ENCODE measurements at regions not wholly inside any gene's neighbourhood (a gene's known extent, or its start where the extent isn't known, plus 50 kb on each side); places are given as distances from the start of the nearest gene placed in this dataset.
"Not testable (repeated sequence)": the region's sequence is repeated elsewhere in the genome, so short reads cannot be mapped to it uniquely, and the experiment has no call there.

DNA sequence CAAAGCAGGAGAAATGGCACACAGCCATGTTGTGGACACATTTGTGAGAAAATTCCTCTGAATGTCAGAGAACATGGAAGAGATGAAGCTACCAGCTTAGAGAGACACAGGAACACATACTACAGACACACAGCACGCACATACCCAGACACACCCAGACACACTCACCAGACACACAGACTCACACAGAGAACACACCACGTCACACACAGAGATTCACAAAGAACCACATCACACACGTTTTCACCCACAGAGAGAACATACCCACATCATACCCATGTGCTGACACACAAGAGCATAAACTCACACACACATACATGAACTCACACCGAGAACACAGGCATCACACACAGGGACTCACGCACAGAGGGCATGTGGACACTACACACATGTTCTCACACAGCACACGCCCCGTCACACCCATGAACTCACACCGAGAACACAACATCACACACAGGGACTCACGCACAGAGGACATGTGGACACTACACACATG lies 124.9 kb downstream of the METRNL start:
- Histone ChIP-seq H3K4me3 (ENCODE audit: low read depth, low read length) (no peak overlapping the region), H3K27me3 (ENCODE audit: control insufficient read depth, insufficient read depth, low read length) (no peaks in the 10 kb centered on the region), H3K9me3 (ENCODE audit: control insufficient read depth, insufficient read depth, low read length) (no peaks in the 10 kb centered on the region), H3K4me1 (ENCODE audit: control insufficient read depth, insufficient read depth, low read length) (no peaks in the 10 kb centered on the region), H3K27ac (ENCODE audit: low read depth, low read length) (no peak overlapping the region), H3K36me3 (ENCODE audit: control insufficient read depth, insufficient read depth, low read length) (no peaks in the 10 kb centered on the region)
- no peak for DNase-seq (ENCODE audit: low read depth in 4 of 6, low spot score in 6 of 6)
- 97% methylated on average over 3 of the region's 9 CpGs for WGBS (ENCODE audit: insufficient coverage)

DNA sequence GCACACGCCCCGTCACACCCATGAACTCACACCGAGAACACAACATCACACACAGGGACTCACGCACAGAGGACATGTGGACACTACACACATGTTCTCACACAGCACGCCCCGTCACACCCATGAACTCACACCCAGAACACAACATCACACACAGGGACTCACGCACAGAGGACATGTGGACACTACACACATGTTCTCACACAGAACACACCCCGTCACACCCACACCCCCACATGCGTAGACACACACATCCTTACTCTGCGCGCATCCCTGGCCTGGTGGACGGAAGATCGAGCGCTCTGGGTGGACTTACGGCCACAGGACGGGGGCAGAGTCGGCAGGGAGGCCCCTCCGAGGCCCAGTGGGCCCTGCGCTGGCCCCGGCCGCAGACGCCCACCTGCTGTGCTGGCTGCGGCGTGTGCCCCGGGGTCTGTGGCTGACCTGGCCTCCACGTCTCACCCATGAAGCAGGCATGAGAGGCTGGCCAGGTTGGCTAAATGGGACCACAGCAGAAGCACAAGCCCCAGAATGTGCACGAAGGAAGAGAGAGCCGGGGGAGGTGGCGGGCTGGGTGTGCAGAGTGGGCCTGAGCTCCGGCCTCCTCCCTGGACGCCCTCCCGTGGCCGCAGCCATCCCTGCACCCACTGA lies 125.5 kb downstream of the METRNL start:
- H3K27ac ChIP-seq (ENCODE audit: low read depth, low read length) = not testable (repeated sequence)

DNA sequence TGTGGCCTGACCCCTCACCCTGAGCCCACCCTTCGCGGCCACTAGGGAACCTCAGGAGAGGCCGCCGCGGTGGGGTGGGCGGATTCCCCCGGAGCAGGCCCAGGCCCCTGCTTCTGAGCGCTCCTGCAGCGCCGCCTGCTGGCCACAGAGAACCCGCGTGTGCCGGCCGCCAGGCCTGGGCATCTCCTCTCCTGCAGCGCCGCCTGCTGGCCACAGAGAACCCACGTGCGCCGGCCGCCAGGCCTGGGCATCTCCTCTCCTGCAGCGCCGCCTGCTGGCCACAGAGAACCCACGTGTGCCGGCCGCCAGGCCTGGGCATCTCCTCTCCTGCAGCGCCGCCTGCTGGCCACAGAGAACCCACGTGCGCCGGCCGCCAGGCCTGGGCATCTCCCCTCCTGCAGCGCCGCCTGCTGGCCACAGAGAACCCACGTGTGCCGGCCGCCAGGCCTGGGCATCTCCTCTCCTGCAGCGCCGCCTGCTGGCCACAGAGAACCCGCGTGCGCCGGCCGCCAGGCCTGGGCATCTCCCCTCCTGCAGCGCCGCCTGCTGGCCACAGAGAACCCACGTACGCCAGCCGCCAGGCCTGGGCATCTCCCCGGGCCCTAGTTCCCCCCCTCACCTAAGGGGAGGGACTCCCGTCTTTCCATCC lies 126.1 kb downstream of the METRNL start:
- not testable (repeated sequence) for H3K4me3 ChIP-seq (ENCODE audit: low read depth, low read length); H3K27ac ChIP-seq (ENCODE audit: low read depth, low read length); H3K36me3 ChIP-seq (ENCODE audit: control insufficient read depth, insufficient read depth, low read length); H3K9me3 ChIP-seq (ENCODE audit: control insufficient read depth, insufficient read depth, low read length); DNase-seq (ENCODE audit: low read depth in 4 of 6, low spot score in 6 of 6); H3K4me1 ChIP-seq (ENCODE audit: control insufficient read depth, insufficient read depth, low read length); H3K27me3 ChIP-seq (ENCODE audit: control insufficient read depth, insufficient read depth, low read length)
- 100% methylated on average over 2 of the region's 50 CpGs for WGBS (ENCODE audit: insufficient coverage)

More for the DNA sequence above, 125.5 kb downstream of the METRNL start:
- H3K36me3 ChIP-seq (ENCODE audit: control insufficient read depth, insufficient read depth, low read length); H3K4me1 ChIP-seq (ENCODE audit: control insufficient read depth, insufficient read depth, low read length); H3K27me3 ChIP-seq (ENCODE audit: control insufficient read depth, insufficient read depth, low read length); H3K4me3 ChIP-seq (ENCODE audit: low read depth, low read length); DNase-seq (ENCODE audit: low read depth in 4 of 6, low spot score in 6 of 6); H3K9me3 ChIP-seq (ENCODE audit: control insufficient read depth, insufficient read depth, low read length): not testable (repeated sequence)
- WGBS (ENCODE audit: insufficient coverage) = 93% methylated on average over 13 of the region's 33 CpGs

DNA sequence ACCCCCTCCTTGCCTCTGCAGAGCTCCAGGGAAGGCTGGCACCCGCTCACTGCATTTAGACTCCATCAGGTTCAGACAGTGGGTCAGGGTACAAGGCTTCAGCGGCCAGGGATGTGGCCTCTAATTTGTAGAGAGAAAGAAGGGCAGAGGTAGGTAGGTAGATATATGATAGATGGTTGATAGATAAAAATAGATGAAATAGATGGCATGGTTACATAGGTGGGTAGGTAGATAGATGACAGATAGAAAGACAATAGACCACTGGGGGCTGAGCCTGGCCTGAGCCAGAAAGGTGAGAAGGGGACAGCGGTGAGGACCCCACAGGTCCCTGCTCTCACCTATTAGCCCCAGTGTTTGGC lies 126.6 kb downstream of the METRNL start:
- no CpG with 5 or more reads among the region's 3 CpGs for WGBS (ENCODE audit: insufficient coverage)
- not testable (repeated sequence) for H3K4me1 ChIP-seq (ENCODE audit: control insufficient read depth, insufficient read depth, low read length); H3K27me3 ChIP-seq (ENCODE audit: control insufficient read depth, insufficient read depth, low read length)

DNA sequence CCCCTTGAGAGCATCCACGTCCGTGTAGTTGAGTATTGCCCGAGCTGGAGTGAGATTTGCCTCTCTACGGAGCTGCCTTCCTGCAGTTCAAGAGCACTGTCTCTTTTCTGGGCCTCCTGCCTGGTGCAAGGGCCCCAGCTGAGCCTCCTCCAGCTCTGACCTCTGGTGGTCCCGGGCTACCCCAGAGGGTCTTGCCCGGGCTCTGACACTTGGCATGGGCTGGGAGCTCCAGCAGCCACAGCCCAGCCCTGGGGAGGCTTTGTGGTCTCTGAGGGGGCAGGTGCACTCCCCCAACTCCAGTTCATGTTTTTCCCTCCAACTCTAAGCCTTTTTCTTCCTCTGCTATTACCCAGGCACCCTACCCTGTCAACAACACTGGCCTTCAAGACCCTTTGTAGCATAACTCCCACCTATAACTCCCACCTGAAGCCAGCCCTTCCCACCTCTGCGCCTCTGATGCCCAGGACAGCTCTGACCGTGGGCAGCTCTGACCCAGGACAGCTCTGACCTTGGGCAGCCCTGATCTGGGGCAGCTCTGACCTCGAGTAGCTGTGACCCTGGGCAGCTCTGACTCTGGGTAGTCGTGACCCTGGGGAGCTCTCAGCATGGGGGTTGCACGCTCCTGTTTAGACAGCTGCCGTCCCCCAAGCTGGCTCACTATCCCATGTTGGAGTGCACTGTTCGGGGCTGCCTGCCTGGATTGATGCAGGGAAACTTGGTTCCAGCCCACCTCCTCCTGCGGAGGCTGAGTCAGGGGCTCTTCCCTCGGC lies 127.6 kb downstream of the METRNL start:
- 63% methylated on average over 3 of the region's 15 CpGs for WGBS (ENCODE audit: insufficient coverage)
- not testable (repeated sequence) for H3K4me1 ChIP-seq (ENCODE audit: control insufficient read depth, insufficient read depth, low read length); H3K27ac ChIP-seq (ENCODE audit: low read depth, low read length); H3K36me3 ChIP-seq (ENCODE audit: control insufficient read depth, insufficient read depth, low read length); H3K9me3 ChIP-seq (ENCODE audit: control insufficient read depth, insufficient read depth, low read length); DNase-seq (ENCODE audit: low read depth in 4 of 6, low spot score in 6 of 6); H3K4me3 ChIP-seq (ENCODE audit: low read depth, low read length); H3K27me3 ChIP-seq (ENCODE audit: control insufficient read depth, insufficient read depth, low read length)

More for the DNA sequence above, 126.6 kb downstream of the METRNL start:
- not testable (repeated sequence) for H3K27ac ChIP-seq (ENCODE audit: low read depth, low read length); H3K36me3 ChIP-seq (ENCODE audit: control insufficient read depth, insufficient read depth, low read length); H3K4me3 ChIP-seq (ENCODE audit: low read depth, low read length); H3K9me3 ChIP-seq (ENCODE audit: control insufficient read depth, insufficient read depth, low read length); DNase-seq (ENCODE audit: low read depth in 4 of 6, low spot score in 6 of 6)

DNA sequence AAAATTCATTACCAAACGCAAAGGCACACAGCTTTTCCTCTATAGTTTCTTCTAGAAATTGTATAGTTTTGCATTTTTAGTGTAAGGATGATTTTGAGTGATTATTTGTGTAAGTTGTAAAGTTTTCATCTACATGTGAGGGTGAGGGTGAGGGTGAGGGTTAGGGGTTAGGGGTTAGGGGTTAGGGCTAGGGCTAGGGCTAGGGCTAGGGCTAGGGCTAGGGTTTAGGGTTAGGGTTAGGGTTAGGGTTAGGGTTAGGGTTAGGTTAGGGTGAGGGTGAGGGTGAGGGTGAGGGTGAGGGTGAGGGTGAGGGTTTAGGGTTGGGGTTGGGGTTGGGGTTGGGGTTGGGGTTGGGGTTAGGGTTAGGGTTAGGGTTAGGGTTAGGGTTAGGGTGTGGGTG lies 167.6 kb downstream of the METRNL start:
- peak in 4 of 6 donors; percentile 5 to 53 (median 37) for DNase-seq (ENCODE audit: low read depth in 4 of 6, low spot score in 6 of 6)
- H3K36me3 ChIP-seq (ENCODE audit: control insufficient read depth, insufficient read depth, low read length); H3K27ac ChIP-seq (ENCODE audit: low read depth, low read length); H3K4me3 ChIP-seq (ENCODE audit: low read depth, low read length); H3K27me3 ChIP-seq (ENCODE audit: control insufficient read depth, insufficient read depth, low read length); H3K9me3 ChIP-seq (ENCODE audit: control insufficient read depth, insufficient read depth, low read length); H3K4me1 ChIP-seq (ENCODE audit: control insufficient read depth, insufficient read depth, low read length): not testable (repeated sequence)
- no CpG with 5 or more reads among the region's 1 CpG for WGBS (ENCODE audit: insufficient coverage)

Data from spinal cord (tissue), 9 donors.